ENCODE measurements at regions not wholly inside any gene's neighbourhood (a gene's known extent, or its start where the extent isn't known, plus 50 kb on each side); places are given as distances from the start of the nearest gene placed in this dataset.

DNA sequence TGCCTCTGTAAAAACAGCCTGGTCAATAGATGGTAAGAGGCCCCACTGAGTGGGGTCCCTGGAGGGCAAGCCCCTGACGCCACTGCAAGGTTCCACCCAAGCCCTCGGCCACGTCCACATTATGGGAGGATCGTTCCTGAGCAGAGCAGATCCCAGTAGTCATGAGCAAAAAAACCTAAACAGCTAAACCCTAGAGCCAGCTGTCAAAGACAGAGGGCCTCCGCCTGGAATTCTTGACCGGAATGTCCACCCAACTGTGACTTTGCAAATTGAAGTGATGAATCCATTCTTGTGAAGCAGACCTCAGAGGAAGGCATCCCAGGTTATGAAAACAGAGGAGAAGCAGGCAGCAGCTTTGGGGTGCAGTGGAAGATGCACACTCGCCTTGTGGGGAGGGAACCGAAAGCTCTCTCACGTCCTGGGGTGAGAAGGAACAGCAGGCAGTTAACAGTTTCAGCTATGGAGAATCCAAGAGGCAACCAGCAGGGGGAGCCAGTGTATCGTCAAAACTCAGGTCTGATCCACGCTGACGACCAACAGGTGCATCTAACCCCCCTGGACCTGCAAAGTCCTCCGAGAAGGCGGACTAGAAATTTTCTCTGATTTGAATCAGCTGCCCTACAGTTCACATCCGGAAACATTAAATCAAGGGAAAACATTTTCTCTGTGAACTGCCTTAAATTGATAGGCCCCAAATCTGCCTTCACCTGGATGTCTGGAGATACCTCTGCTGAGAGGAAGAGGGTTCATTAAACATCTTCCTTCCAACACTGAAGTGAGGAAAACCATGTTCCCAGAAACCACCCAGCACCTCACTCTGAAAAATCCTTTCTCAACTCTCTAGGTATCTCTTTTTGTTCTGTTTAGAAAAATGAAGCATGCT, 139.1 kb upstream of the PFKP start:
- Mint-ChIP-seq H3K4me3 (no peak overlapping the region), H3K9me3 (peaks cover 2% of the 10 kb centered on the region), H3K27me3 (ENCODE audit: insufficient read depth, low read depth) (peaks cover 5% of the 10 kb centered on the region), H3K36me3 (no peaks in the 10 kb centered on the region), H3K27ac (no peak overlapping the region), H3K4me1 (peaks cover 30% of the 10 kb centered on the region)
- Histone ChIP-seq H3F3A (ENCODE audit: low read depth) (peaks cover 24% of the 10 kb centered on the region), H3K79me2 (ENCODE audit: low read depth) (no peaks in the 10 kb centered on the region), H3K27me3 (no peaks in the 10 kb centered on the region), H3K27ac (peak overlapping the region; percentile 58), H3K4me2 (peak overlapping the region; percentile 71), H3K9me3 (ENCODE audit: low read depth) (no peaks in the 10 kb centered on the region), H4K20me1 (ENCODE audit: low read depth) (no peaks in the 10 kb centered on the region), H3K4me3 (no peak overlapping the region), H3K4me1 (peaks cover 26% of the 10 kb centered on the region), H3K9ac (no peak overlapping the region), H2AFZ (replicated peaks) (no peak overlapping the region), H3K36me3 (no peaks in the 10 kb centered on the region)
- DNase-seq (ENCODE audit: low spot score) = peak; percentile 86
- TF ChIP-seq CTCF (IDR thresholded peaks at IDR 0.05) = peak; percentile 86
- TF ChIP-seq EZH2phosphoT487 (IDR thresholded peaks at IDR 0.05) = no peak

- Mint-ChIP-seq H3K4me3 (no peak overlapping the region), H3K9me3 (peaks cover 5% of the 10 kb centered on the region), H3K4me1 (peaks cover 30% of the 10 kb centered on the region), H3K27ac (no peak overlapping the region), H3K27me3 (ENCODE audit: insufficient read depth, low read depth) (peaks cover 10% of the 10 kb centered on the region), H3K36me3 (no peaks in the 10 kb centered on the region)
- TF ChIP-seq EZH2 (IDR thresholded peaks at IDR 0.05) = no peak
- no peak for TF ChIP-seq CTCF (IDR thresholded peaks at IDR 0.05)
- no peak for TF ChIP-seq EZH2phosphoT487 (IDR thresholded peaks at IDR 0.05)
- Histone ChIP-seq H3K4me3 (no peak overlapping the region), H3F3A (ENCODE audit: low read depth) (peaks cover 24% of the 10 kb centered on the region), H3K79me2 (ENCODE audit: low read depth) (no peaks in the 10 kb centered on the region), H3K9me3 (ENCODE audit: low read depth) (no peaks in the 10 kb centered on the region), H3K4me2 (no peak overlapping the region), H3K27ac (no peak overlapping the region), H3K36me3 (no peaks in the 10 kb centered on the region), H3K9ac (no peak overlapping the region), H2AFZ (replicated peaks) (no peak overlapping the region), H4K20me1 (ENCODE audit: low read depth) (no peaks in the 10 kb centered on the region), H3K27me3 (no peaks in the 10 kb centered on the region), H3K4me1 (peaks cover 23% of the 10 kb centered on the region)
- no peak for DNase-seq (ENCODE audit: low spot score)
These were observed 140.3 kb upstream of the PFKP start for GRCh38 chr10:2926918-2927660.

DNA sequence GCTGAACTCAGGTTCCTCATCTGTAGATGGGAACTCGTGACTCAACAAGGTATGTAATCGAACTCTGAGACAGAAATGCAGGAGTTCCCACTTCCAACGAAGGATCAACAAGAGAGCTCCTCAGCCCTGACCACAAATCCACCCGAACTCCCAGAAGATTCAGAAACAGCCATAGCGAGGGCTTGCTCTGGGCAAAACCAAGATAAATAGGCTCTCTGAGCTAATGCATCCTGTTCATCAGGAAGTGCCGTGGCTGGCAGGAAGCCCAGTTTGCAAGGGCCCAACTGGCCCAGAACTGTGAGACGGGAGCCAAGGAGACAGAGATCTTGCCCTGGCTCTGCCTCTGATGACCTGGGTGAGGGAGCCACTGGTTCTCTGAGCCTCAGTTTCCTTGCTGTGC, 141.7 kb upstream of the PFKP start:
- no peak overlapping the region for H3K4me2 ChIP-seq
- Mint-ChIP-seq H3K4me3 (peak overlapping the region; percentile 12), H3K36me3 (no peaks in the 10 kb centered on the region), H3K4me1 (peaks cover 29% of the 10 kb centered on the region), H3K27me3 (ENCODE audit: insufficient read depth, low read depth) (peaks cover 10% of the 10 kb centered on the region), H3K27ac (peak overlapping the region; percentile 22), H3K9me3 (peaks cover 5% of the 10 kb centered on the region)
- H3K9me3 ChIP-seq (ENCODE audit: low read depth) = no peaks in the 10 kb centered on the region
- no peaks in the 10 kb centered on the region for H3K36me3 ChIP-seq
- peaks cover 22% of the 10 kb centered on the region for H3K4me1 ChIP-seq
- no peak for DNase-seq (ENCODE audit: low spot score)
- H3K27ac ChIP-seq = no peak overlapping the region
- H4K20me1 ChIP-seq (ENCODE audit: low read depth) = no peaks in the 10 kb centered on the region
- H3K79me2 ChIP-seq (ENCODE audit: low read depth) = no peaks in the 10 kb centered on the region
- H3K9ac ChIP-seq = no peak overlapping the region
- TF ChIP-seq EZH2 (IDR thresholded peaks at IDR 0.05) (no peak), CTCF (IDR thresholded peaks at IDR 0.05) (no peak), EZH2phosphoT487 (IDR thresholded peaks at IDR 0.05) (no peak)
- H3F3A ChIP-seq (ENCODE audit: low read depth) = peaks cover 23% of the 10 kb centered on the region
- H3K27me3 ChIP-seq = no peaks in the 10 kb centered on the region
- H2AFZ ChIP-seq (replicated peaks) = no peak overlapping the region
- no peak overlapping the region for H3K4me3 ChIP-seq
